ENCODE measurements at regions not wholly inside any gene's neighbourhood (a gene's known extent, or its start where the extent isn't known, plus 50 kb on each side); places are given as distances from the start of the nearest gene placed in this dataset.
A peak's percentile ranks its signal among the peaks of the same experiment; 100 is the strongest.

DNA sequence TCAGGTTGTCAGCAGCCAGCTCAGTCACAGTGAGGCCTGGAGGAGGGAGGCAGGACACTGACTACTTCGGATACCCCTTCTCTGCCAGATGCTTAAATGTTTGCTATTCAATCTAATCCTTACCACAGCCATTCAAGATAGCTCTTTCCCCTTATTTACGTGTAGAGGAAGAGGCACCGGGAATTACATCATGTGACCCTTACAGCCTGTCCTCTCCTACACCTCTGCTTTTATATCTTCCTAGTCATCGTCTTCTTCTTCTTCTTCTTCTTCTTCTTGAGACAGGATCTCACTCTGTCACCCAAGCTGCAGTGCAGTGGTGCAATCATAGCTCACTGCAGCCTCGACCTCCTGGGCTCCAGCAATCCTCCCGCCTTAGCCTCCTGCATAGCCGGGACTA lies 148.1 kb upstream of the NEDD9 start:
- Histone ChIP-seq H3K27ac (ENCODE audit: control insufficient read depth, insufficient read depth) (peak overlapping the region; percentile 90), H3K36me3 (ENCODE audit: control insufficient read depth in 2 of 2, insufficient read depth in 2 of 2, low read length in 1 of 2) (peaks cover 0 to 2% of the 10 kb centered on the region in 2 experiments), H2AFZ (ENCODE audit: control insufficient read depth, low read depth, low read length) (no peak overlapping the region), H3K4me1 (ENCODE audit: control insufficient read depth, insufficient read depth, low read length) (peaks cover 15% of the 10 kb centered on the region), H3K79me2 (ENCODE audit: control insufficient read depth, insufficient read depth, low read length) (peaks cover 56% of the 10 kb centered on the region), H3K9me3 (replicated peaks; ENCODE audit: control insufficient read depth, insufficient read depth, low read length) (peaks cover 4% of the 10 kb centered on the region; the same call in 2 of the 3 replicates), H3K9ac (ENCODE audit: control insufficient read depth, insufficient read depth, low read length) (peak overlapping the region; percentile 81), H3K4me3 (peak overlapping the region; percentile 72), H3K4me2 (ENCODE audit: control insufficient read depth, insufficient read depth) (peak overlapping the region; percentile 88), H4K20me1 (ENCODE audit: control insufficient read depth, insufficient read depth) (no peaks in the 10 kb centered on the region), H3K27me3 (replicated peaks in 1 of 2; ENCODE audit: control insufficient read depth in 2 of 2, insufficient read depth in 2 of 2, low read length in 1 of 2) (no peaks in the 10 kb centered on the region)
- SMC1A ChIA-PET (ENCODE audit: uncharacterized antibody, unreplicated experiment), result interaction anchor here (0.6 to 13.0 kb wide), 39 partner anchors 8 to 236 kb away, joined by 3 to 275 read pairs (median 11); partner anchors contain the start of gene NEDD9
- WGBS (ENCODE audit: insufficient coverage, insufficient replicate concordance, low lambda C conversion rate, missing lambda C conversion rate), result 62% methylated on average over 7 of the region's 7 CpGs
- ATAC-seq (peak; percentile 23), DNase-seq (ENCODE audit: low read depth, low spot score) (no peak), FAIRE-seq (no peak)
- intact Hi-C loops (cut with micrococcal nuclease; ENCODE audit: unreplicated experiment), result loop anchor here (2.0 to 5.0 kb wide), 2 partner anchors 112 to 197 kb away; no protein-coding TSS in a partner anchor
- in situ Hi-C loops (cut with MboI), result no loop called here
- RAD21 ChIA-PET (ENCODE audit: unreplicated experiment), result interaction anchor here (0.6 to 10.9 kb wide), 33 partner anchors 10 to 235 kb away, joined by 3 to 384 read pairs (median 10); partner anchors contain the start of gene NEDD9
- CTCF ChIA-PET, result interaction anchor here (0.7 to 11.1 kb wide), 24 partner anchors 10 to 974 kb away, joined by 3 to 78 read pairs (median 6); no protein-coding TSS in a partner anchor
- BruUV-seq (replicated peaks), result TSS peak; percentile 54
- POLR2A ChIA-PET, result interaction anchor here (0.8 to 8.0 kb wide), 26 partner anchors 8 to 685 kb away, joined by 3 to 91 read pairs (median 7); no protein-coding TSS in a partner anchor
- TF ChIP-seq SPI1 (IDR thresholded peaks at IDR 0.05; ENCODE audit: borderline replicate concordance, insufficient read depth, low read depth, low read length), result no peak
- TF ChIP-seq RELA (IDR thresholded peaks at IDR 0.05; ENCODE audit: borderline replicate concordance, partially characterized antibody), result no peak
- TF ChIP-seq SRF (IDR thresholded peaks at IDR 0.05; ENCODE audit: low read depth in 2 of 2, low read length in 2 of 2), result no peak
- 0 out of 2 replicates have a peak, but pooled peaks have one; percentile 15 for TF ChIP-seq IKZF1 (conservative IDR thresholded peaks at IDR 0.05)
- peak; percentile 56; the same call in 1 of the 2 replicates for TF ChIP-seq RAD51 (IDR thresholded peaks at IDR 0.05)
- peak; percentile 84; the same call in 1 of the 2 replicates for TF ChIP-seq HDGF (IDR thresholded peaks at IDR 0.05)

DNA sequence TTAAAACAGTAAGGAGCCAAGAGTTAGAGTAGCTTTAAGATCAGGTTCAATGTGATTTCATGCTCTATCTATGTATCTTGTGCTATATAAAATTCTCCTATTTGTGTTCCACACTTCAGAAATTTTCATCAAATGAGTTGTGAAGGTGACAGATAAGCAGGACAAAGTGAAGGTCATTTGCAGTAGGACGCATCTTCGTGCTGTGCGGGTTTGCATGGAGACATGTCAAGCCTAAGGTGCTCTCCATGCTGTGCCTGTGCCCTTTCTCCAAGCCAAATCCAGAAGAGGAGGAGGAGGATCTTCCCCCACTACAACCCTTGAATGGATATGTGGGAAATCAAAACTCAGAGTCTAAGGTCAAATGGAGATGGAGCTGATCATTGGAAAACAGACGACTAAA lies 147.3 kb upstream of the NEDD9 start:
- no peak for DNase-seq (ENCODE audit: low read depth, low spot score)
- ATAC-seq, result no peak
- Histone ChIP-seq H4K20me1 (ENCODE audit: control insufficient read depth, insufficient read depth) (no peaks in the 10 kb centered on the region), H2AFZ (ENCODE audit: control insufficient read depth, low read depth, low read length) (no peak overlapping the region), H3K36me3 (ENCODE audit: control insufficient read depth in 2 of 2, insufficient read depth in 2 of 2, low read length in 1 of 2) (peaks cover 0 to 2% of the 10 kb centered on the region in 2 experiments), H3K4me2 (ENCODE audit: control insufficient read depth, insufficient read depth) (peak overlapping the region; percentile 88), H3K4me1 (ENCODE audit: control insufficient read depth, insufficient read depth, low read length) (peaks cover 22% of the 10 kb centered on the region), H3K9ac (ENCODE audit: control insufficient read depth, insufficient read depth, low read length) (peak overlapping the region; percentile 81), H3K9me3 (replicated peaks; ENCODE audit: control insufficient read depth, insufficient read depth, low read length) (peaks cover 4% of the 10 kb centered on the region; the same call in 2 of the 3 replicates), H3K4me3 (peak overlapping the region; percentile 72), H3K79me2 (ENCODE audit: control insufficient read depth, insufficient read depth, low read length) (peaks cover 60% of the 10 kb centered on the region), H3K27me3 (replicated peaks in 1 of 2; ENCODE audit: control insufficient read depth in 2 of 2, insufficient read depth in 2 of 2, low read length in 1 of 2) (no peaks in the 10 kb centered on the region), H3K27ac (ENCODE audit: control insufficient read depth, insufficient read depth) (peak overlapping the region; percentile 90)
- ChIA-PET SMC1A (ENCODE audit: uncharacterized antibody, unreplicated experiment) (interaction anchor here (0.9 to 13.0 kb wide), 35 partner anchors 7 to 235 kb away, joined by 3 to 275 read pairs (median 11); partner anchors contain the start of gene NEDD9), RAD21 (ENCODE audit: unreplicated experiment) (interaction anchor here (0.6 to 10.9 kb wide), 26 partner anchors 9 to 235 kb away, joined by 3 to 384 read pairs (median 16); partner anchors contain the start of gene NEDD9), POLR2A (interaction anchor here (0.6 to 8.0 kb wide), 25 partner anchors 9 to 686 kb away, joined by 3 to 91 read pairs (median 8); no protein-coding TSS in a partner anchor), CTCF (interaction anchor here (0.9 to 11.1 kb wide), 21 partner anchors 14 to 235 kb away, joined by 3 to 78 read pairs (median 6); no protein-coding TSS in a partner anchor)
- WGBS (ENCODE audit: insufficient coverage, insufficient replicate concordance, low lambda C conversion rate, missing lambda C conversion rate), result 94% methylated on average over 4 of the region's 4 CpGs
- in situ Hi-C loops (cut with MboI), result no loop called here
- intact Hi-C loops (cut with micrococcal nuclease; ENCODE audit: unreplicated experiment), result loop anchor here (2.0 to 5.0 kb wide), 2 partner anchors 113 to 197 kb away; no protein-coding TSS in a partner anchor
- BruUV-seq (replicated peaks), result no TSS peak
- FAIRE-seq, result no peak
- TF ChIP-seq CBX5 (IDR thresholded peaks at IDR 0.05; ENCODE audit: low read depth) (no peak), ASH2L (IDR thresholded peaks at IDR 0.05; ENCODE audit: borderline replicate concordance, low read depth) (no peak), GATAD2B (conservative IDR thresholded peaks at IDR 0.05; ENCODE audit: low read depth) (no peak), POLR2AphosphoS2 (IDR thresholded peaks at IDR 0.05; ENCODE audit: low read depth, low read length) (no peak), MEF2A (IDR thresholded peaks at IDR 0.05; ENCODE audit: insufficient read depth, low read depth, low read length) (no peak)
- TF ChIP-seq, protein P1, sequence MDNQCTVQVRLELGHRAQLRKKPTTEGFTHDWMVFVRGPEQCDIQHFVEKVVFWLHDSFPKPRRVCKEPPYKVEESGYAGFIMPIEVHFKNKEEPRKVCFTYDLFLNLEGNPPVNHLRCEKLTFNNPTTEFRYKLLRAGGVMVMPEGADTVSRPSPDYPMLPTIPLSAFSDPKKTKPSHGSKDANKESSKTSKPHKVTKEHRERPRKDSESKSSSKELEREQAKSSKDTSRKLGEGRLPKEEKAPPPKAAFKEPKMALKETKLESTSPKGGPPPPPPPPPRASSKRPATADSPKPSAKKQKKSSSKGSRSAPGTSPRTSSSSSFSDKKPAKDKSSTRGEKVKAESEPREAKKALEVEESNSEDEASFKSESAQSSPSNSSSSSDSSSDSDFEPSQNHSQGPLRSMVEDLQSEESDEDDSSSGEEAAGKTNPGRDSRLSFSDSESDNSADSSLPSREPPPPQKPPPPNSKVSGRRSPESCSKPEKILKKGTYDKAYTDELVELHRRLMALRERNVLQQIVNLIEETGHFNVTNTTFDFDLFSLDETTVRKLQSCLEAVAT (IDR thresholded peaks at IDR 0.05), result peak; percentile 98
- TF ChIP-seq, protein P2, sequence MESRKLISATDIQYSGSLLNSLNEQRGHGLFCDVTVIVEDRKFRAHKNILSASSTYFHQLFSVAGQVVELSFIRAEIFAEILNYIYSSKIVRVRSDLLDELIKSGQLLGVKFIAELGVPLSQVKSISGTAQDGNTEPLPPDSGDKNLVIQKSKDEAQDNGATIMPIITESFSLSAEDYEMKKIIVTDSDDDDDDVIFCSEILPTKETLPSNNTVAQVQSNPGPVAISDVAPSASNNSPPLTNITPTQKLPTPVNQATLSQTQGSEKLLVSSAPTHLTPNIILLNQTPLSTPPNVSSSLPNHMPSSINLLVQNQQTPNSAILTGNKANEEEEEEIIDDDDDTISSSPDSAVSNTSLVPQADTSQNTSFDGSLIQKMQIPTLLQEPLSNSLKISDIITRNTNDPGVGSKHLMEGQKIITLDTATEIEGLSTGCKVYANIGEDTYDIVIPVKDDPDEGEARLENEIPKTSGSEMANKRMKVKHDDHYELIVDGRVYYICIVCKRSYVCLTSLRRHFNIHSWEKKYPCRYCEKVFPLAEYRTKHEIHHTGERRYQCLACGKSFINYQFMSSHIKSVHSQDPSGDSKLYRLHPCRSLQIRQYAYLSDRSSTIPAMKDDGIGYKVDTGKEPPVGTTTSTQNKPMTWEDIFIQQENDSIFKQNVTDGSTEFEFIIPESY (IDR thresholded peaks at IDR 0.05), result no peak

All from GM12878 (cell line).